ENCODE measurements at regions not wholly inside any gene's neighbourhood (a gene's known extent, or its start where the extent isn't known, plus 50 kb on each side); places are given as distances from the start of the nearest gene placed in this dataset.
"Not testable (repeated sequence)": the region's sequence is repeated elsewhere in the genome, so short reads cannot be mapped to it uniquely, and the experiment has no call there.

DNA sequence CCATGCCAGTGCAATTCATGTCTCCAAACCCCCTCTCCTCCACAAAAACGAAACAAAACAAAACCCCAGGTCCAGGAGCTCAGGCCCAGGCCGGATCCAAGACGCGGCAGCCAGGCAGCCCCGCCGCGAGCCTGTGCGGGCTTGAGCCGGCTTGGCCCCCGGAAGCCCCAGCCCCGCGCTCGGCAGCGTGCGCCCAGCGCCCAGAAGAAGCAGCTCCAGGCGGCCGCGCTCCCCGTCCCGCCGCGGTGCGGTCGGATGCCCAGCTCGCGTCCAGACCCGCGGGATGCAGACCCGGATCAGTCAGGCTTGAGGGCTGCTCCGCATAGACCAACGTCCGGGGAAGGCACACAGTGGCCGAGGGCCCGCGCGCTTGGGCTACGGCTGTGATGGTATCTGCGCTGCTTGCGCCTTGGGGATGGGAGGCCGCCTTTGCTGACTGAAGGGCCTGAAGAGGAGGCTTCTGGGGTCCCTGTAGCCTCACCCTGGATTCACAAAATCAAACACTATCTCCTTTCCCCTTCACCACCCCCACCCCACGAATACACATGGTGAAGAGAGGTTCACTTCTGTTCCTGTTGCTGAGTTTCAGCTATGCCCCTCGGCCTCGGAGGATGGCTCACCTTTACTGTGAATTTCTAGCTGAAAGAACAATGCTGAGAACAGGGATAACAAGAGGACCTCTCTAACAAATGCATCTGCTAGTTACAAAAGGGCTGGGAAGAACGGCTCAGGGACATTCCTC is 79.9 kb upstream of the EN2 start:
- no peak for DNase-seq

DNA sequence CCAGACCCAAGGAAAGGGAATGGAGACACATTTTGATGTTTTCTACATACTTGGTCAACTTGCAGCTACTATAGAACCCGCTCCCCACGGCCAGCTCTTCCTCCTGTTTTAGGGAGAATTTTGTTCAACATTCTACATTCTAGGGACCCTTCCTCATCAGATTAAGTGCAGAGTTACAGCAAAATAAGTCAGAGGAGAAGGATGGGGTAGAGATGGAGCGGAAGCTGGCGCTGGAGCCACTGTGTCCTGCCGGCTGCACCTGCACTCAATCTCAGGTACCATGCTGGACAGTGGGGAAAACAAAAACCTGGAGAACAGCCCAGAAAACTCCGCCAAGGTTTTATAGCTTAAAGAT is 79.4 kb upstream of the EN2 start:
- DNase-seq: no peak

GRCh38 chr7:155378959-155379871 is 78.7 kb upstream of the EN2 start:
- DNase-seq: no peak

GRCh38 chr7:155380221-155380861 is 77.6 kb upstream of the EN2 start:
- DNase-seq: peak; percentile 64 to 73

DNA sequence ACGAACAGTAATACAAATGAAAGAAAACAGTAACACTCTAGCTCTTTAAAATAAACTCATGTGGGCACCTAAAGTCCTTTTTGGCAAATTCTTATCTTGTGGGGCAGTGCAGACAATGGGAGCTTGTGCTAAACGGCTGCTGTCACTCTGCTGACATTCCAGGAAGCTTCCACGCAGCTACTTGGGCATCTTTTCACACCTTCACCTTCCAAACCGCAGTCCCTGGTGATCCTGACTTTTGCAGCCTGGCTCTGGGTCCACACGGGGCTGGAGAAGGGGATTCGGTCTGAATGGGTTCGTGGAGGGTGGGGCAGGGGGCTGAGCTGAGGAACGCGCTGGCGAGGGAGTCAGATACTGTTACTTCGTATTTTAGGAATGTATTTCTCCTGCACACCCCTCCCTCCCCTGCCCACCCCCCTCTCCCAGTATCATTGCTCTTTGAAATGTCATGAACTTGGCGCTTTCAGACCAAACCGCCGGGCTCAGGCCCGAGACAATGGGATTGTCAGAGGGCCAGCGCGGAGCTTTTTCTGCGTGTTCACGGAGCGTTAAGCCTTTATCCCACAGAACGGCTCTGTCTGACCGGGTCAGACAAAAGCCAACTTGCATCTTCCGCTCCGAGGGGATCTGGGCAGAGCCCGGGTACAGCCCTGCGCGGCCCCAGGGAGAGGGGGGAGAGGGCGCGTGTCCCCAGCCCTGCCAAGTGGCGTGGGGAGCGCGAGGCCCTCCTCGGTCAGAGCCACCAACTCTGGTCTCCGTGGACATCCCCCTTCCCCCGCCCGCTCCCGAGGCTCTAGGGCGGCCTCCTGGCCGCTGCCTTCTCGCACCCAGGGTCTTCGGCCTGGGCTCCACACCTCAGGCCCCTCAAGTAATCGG is 76.7 kb upstream of the EN2 start:
- no peak for DNase-seq

DNA sequence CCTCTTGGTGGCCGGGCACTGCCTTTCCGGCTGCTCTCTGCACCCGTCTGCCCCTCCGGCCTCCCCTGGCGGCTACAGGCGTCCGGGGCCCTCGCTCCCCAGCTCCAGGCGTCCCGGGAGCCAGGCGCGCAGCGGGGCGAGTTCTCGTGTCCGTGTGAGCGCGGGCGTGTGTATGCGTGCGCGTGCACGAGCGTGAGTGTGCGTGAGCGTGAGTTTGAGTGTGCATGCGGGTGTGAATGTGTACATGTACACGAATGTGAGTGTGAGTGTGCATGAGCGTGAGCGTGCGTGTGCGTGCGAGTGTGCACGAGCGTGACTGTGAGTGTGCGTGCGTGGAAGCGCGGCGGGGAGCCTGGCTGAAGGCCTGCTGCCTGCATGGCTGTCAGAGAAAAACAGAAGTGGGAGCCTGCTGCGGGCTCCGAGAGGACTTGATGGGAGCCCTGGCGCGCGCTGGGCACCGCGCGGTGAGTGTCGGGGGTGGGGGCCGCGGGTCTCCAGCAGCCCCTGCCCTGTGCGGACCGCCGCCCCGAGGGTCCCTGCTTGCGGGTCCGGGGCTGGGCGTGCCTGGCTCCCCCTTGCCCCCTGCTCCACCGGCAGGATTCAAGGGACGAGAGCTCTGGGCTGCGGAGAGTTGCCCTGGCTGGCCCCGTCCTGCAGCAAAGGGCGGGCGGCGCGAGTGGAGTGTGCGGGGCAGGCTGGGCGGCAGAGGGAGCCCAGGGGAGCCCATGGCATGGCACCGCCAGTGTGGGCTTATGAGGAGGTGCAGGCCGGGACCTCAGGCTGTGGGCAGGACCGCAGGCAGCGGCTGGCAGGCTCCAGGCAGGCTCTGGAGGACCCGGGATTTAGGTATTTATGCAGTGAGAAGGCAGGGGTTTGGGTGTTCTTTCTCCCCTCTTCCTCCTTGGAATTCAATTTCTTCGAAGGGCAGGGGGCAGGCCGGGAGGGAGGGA is 75.8 kb upstream of the EN2 start:
- DNase-seq: peak in 1 of 2 donors; percentile 23

DNA sequence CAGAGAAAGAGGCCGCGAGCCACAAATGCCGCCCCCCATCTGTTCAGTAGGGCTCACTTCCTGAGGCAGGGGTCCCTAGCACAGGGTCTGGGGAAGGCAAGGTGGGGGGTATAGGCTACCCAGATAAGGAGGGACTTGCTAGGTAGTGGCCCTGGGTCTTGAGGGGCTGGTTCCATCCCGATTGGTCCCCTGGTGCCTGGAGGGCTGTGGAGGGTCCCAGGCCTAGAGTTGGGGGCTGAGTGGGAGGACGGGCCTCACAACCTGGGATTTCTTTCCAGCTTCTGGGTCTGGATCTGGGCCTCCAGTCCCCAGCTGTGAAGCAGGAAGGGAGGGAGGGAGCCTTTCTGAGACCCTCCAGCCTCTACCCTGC is 75.1 kb upstream of the EN2 start:
- no peak for DNase-seq

- DNase-seq: no peak
Measured at GRCh38 chr7:155383756-155384491, 74.0 kb upstream of the EN2 start.

- DNase-seq: no peak
Measured at GRCh38 chr7:155384751-155385150, 73.2 kb upstream of the EN2 start.

- DNase-seq: not testable (repeated sequence)
Measured at GRCh38 chr7:155385182-155385581, 72.7 kb upstream of the EN2 start.

- DNase-seq: no peak
Measured at GRCh38 chr7:155386608-155387007, 71.3 kb upstream of the EN2 start.

GRCh38 chr7:155387066-155387620 is 70.8 kb upstream of the EN2 start:
- no peak for DNase-seq

- DNase-seq: no peak
Measured at GRCh38 chr7:155388561-155388960, 69.4 kb upstream of the EN2 start.

DNA sequence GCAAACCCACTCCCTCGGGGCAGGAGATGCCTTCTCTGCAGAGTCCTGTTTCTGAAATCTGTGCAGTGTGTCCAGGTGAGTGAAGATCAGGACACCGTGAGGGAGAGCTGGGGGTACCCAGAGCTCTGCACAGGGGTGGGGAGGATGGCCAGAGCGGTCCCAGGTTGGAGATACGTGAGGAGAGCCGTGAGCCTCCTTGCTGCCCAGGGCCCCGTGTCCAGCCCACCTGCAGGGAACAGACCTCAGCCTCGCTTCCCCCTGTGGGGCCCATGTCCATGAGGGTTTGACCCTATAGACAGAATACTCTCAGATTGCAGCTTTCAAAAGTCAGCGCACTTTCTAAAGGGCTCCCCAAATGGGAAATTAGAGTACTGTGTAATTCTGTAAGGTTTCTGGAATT is 66.5 kb upstream of the EN2 start:
- DNase-seq: no peak

GRCh38 chr7:155392726-155393570 is 65.0 kb upstream of the EN2 start:
- DNase-seq: no peak

DNA sequence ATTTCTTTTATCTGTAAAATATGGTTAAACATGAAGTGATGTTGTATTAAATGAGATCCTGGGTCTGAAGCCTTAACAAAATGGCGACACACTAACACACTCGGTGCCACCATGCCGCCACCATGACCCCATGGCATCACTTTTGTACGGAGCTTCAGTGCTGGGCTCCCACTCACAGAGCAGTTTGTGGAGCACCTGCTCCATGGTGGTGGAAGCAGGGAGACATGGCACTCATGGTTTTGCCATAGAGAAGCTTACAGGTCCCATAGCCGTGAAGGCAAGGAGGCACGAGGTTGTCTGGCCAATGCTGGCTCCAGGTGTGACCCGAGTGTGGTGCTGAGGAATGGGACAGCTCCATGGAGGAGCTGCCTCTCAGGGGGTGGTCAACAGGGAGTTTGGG is 63.5 kb upstream of the EN2 start:
- DNase-seq: no peak

GRCh38 chr7:155395176-155395797 is 62.6 kb upstream of the EN2 start:
- no peak for DNase-seq

GRCh38 chr7:155396661-155397060 is 61.3 kb upstream of the EN2 start:
- no peak for DNase-seq

Data from inflammatory macrophage (primary cell).